ENCODE measurements at regions not wholly inside any gene's neighbourhood (a gene's known extent, or its start where the extent isn't known, plus 50 kb on each side); places are given as distances from the start of the nearest gene placed in this dataset.

DNA sequence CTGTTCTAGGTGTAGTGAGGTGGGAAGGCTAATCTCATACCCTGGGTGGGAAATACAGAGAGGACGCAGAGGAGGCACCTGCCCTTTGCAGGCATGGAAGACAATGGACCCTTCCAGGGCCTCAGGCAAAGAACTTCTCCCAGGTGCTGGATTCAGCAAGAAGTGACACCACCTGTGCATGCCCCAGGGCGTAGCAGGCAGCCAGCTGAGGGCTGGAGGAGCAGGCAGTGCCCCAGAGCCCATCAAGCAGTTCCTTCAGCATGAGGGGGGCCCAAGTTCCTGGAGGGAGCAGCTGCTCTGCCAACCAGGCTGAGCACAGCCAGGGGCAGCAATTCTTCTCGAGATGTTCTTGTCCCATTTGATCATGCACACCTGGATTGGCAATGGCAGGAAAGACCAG, 170.3 kb upstream of the PDE10A start:
- no peak for TF ChIP-seq POLR2A (IDR thresholded peaks at IDR 0.05)
- TF ChIP-seq, protein P1, sequence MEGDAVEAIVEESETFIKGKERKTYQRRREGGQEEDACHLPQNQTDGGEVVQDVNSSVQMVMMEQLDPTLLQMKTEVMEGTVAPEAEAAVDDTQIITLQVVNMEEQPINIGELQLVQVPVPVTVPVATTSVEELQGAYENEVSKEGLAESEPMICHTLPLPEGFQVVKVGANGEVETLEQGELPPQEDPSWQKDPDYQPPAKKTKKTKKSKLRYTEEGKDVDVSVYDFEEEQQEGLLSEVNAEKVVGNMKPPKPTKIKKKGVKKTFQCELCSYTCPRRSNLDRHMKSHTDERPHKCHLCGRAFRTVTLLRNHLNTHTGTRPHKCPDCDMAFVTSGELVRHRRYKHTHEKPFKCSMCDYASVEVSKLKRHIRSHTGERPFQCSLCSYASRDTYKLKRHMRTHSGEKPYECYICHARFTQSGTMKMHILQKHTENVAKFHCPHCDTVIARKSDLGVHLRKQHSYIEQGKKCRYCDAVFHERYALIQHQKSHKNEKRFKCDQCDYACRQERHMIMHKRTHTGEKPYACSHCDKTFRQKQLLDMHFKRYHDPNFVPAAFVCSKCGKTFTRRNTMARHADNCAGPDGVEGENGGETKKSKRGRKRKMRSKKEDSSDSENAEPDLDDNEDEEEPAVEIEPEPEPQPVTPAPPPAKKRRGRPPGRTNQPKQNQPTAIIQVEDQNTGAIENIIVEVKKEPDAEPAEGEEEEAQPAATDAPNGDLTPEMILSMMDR (IDR thresholded peaks at IDR 0.05): no peak

All from uterus (tissue), 2 donors.